Nephron progenitor cell (in vitro differentiated cells): ENCODE measurements at regions not wholly inside any gene's neighbourhood (a gene's known extent, or its start where the extent isn't known, plus 50 kb on each side); places are given as distances from the start of the nearest gene placed in this dataset.

Experiments
- DNase-seq: peaks from one replicate; pipeline ENCODE4 v3.0.0; 2021
- H3K27ac Mint-ChIP-seq: 2 replicates; pipeline ENCODE4 v1.8.0; 2021; ENCODE audit warnings: mild to moderate bottlenecking, moderate library complexity, mixed read lengths
- H3K27me3 Mint-ChIP-seq: 2 replicates; pipeline ENCODE4 v1.8.0; 2021; ENCODE audit warnings: mild to moderate bottlenecking, low read depth, mixed read lengths; ENCODE audit not compliant: poor library complexity
- H3K36me3 Mint-ChIP-seq: 2 replicates; pipeline ENCODE4 v1.8.0; 2021; ENCODE audit warnings: low read depth, mixed read lengths
- H3K4me1 Mint-ChIP-seq: 2 replicates; pipeline ENCODE4 v1.8.0; 2021; ENCODE audit warnings: mixed read lengths
- H3K4me3 Mint-ChIP-seq: 2 replicates; pipeline ENCODE4 v1.8.0; 2021; ENCODE audit warnings: mild to moderate bottlenecking, moderate library complexity, mixed read lengths
- H3K9me3 Mint-ChIP-seq: 2 replicates; pipeline ENCODE4 v1.8.0; 2021; ENCODE audit warnings: mild to moderate bottlenecking, moderate library complexity, mixed read lengths
- TF ChIP-seq, protein P1 (sequence below): fragments of 200-600 bp; sonication (generic); IDR thresholded peaks from 2 replicates; pipeline ENCODE4 v1.5.0; 2021; ENCODE audit warnings: antibody characterized with exemption

DNA sequence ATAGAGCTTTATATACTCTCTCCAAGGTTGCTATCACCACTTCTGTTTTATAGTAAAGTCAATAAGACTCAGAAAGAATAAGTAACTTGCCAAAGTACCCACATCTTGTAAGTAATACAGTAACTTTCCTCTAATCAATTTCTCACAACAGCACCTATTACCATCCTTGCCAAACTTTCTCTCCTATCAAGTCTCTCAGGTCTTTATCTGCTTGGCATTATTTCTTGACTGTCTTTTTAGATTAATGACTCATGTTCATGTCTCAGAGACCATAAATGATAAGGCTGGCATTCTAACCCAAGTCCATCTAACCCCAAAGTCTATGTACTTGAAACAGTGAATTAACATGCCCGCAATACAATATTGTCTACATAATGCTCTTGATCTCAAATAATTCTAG lies 618.0 kb upstream of the ZEB2 start:
- TF ChIP-seq, protein P1, sequence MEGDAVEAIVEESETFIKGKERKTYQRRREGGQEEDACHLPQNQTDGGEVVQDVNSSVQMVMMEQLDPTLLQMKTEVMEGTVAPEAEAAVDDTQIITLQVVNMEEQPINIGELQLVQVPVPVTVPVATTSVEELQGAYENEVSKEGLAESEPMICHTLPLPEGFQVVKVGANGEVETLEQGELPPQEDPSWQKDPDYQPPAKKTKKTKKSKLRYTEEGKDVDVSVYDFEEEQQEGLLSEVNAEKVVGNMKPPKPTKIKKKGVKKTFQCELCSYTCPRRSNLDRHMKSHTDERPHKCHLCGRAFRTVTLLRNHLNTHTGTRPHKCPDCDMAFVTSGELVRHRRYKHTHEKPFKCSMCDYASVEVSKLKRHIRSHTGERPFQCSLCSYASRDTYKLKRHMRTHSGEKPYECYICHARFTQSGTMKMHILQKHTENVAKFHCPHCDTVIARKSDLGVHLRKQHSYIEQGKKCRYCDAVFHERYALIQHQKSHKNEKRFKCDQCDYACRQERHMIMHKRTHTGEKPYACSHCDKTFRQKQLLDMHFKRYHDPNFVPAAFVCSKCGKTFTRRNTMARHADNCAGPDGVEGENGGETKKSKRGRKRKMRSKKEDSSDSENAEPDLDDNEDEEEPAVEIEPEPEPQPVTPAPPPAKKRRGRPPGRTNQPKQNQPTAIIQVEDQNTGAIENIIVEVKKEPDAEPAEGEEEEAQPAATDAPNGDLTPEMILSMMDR = no peak
- no peaks in the 10 kb centered on the region for H3K36me3 Mint-ChIP-seq
- no peak for DNase-seq
- H3K4me1 Mint-ChIP-seq = no peaks in the 10 kb centered on the region
- H3K27ac Mint-ChIP-seq = no peak overlapping the region
- no peaks in the 10 kb centered on the region for H3K27me3 Mint-ChIP-seq
- no peak overlapping the region for H3K4me3 Mint-ChIP-seq
- no peaks in the 10 kb centered on the region for H3K9me3 Mint-ChIP-seq

DNA sequence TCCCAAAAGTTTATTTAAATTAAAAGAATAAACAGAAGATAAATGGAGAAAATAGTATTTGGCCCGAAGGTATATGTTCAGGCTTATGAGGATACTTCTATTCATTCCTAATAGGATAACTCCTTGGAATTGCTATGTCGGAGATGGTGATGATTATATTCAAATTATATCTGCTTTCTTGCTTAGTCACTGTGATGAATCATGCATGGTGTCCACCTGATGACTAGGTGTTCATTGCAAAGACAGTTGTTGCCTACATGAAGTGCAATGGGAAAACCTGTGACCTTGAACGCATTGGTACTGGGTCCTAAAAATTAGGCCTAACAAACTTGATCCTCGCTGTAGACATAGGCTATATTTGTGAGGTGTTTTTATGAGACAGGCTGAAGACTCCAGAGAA lies 617.3 kb upstream of the ZEB2 start:
- H3K4me1 Mint-ChIP-seq = no peaks in the 10 kb centered on the region
- no peak overlapping the region for H3K4me3 Mint-ChIP-seq
- TF ChIP-seq, protein P1 = no peak
- H3K27ac Mint-ChIP-seq = no peak overlapping the region
- H3K36me3 Mint-ChIP-seq = no peaks in the 10 kb centered on the region
- H3K27me3 Mint-ChIP-seq = no peaks in the 10 kb centered on the region
- DNase-seq = no peak
- H3K9me3 Mint-ChIP-seq = no peaks in the 10 kb centered on the region

DNA sequence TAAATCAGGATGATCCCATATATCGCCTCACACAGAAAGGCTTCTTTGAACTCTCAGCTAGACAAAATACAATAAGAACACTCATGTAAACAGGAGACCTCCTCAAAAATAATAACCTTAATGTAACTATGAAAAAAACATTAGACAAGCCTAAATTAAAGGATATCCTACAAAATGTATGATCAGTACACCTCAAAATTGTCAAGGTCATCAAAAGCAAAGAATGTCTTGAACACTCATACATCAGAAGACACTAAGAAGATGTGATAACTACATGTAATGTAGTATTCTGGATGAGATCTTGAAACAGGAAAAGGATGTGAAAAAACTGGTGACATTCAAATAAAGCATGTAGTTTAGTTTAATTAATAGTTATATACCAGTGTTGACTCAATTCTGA lies 616.8 kb upstream of the ZEB2 start:
- TF ChIP-seq, protein P1 = no peak
- no peaks in the 10 kb centered on the region for H3K36me3 Mint-ChIP-seq
- H3K4me3 Mint-ChIP-seq = no peak overlapping the region
- DNase-seq = no peak
- H3K4me1 Mint-ChIP-seq = no peaks in the 10 kb centered on the region
- no peak overlapping the region for H3K27ac Mint-ChIP-seq
- H3K9me3 Mint-ChIP-seq = no peaks in the 10 kb centered on the region
- H3K27me3 Mint-ChIP-seq = no peaks in the 10 kb centered on the region

GRCh38 chr2:145126146-145126545 lies 606.2 kb upstream of the ZEB2 start:
- TF ChIP-seq, protein P1 = no peak
- peaks cover 3% of the 10 kb centered on the region for H3K27me3 Mint-ChIP-seq
- H3K4me3 Mint-ChIP-seq = no peak overlapping the region
- H3K4me1 Mint-ChIP-seq = no peaks in the 10 kb centered on the region
- H3K9me3 Mint-ChIP-seq = no peaks in the 10 kb centered on the region
- no peak for DNase-seq
- H3K27ac Mint-ChIP-seq = no peak overlapping the region
- H3K36me3 Mint-ChIP-seq = no peaks in the 10 kb centered on the region

GRCh38 chr2:145124085-145124484 lies 604.2 kb upstream of the ZEB2 start:
- Mint-ChIP-seq H3K27me3 (no peaks in the 10 kb centered on the region), H3K4me3 (no peak overlapping the region), H3K27ac (no peak overlapping the region), H3K36me3 (no peaks in the 10 kb centered on the region), H3K4me1 (no peaks in the 10 kb centered on the region), H3K9me3 (no peaks in the 10 kb centered on the region)
- no peak for DNase-seq
- TF ChIP-seq, protein P1 = no peak

GRCh38 chr2:145123606-145124005 lies 603.7 kb upstream of the ZEB2 start:
- DNase-seq = no peak
- Mint-ChIP-seq H3K36me3 (no peaks in the 10 kb centered on the region), H3K9me3 (no peaks in the 10 kb centered on the region), H3K27me3 (no peaks in the 10 kb centered on the region), H3K4me3 (no peak overlapping the region), H3K4me1 (no peaks in the 10 kb centered on the region), H3K27ac (no peak overlapping the region)
- TF ChIP-seq, protein P1 = no peak
